Activated T-helper 1 cell treated with anti-CD3 and anti-CD28 coated beads, Interleukin-12 subunit alpha, Interleukin-12 subunit beta, Interleukin-2, Interleukin-4 antibody, amounts not matched to agents 30 ng/mL and 10 ng/mL and 1 ng/mL, durations not matched to agents 14 hours and 24 hours and 36 hours (primary cell): ENCODE measurements at regions not wholly inside any gene's neighbourhood (a gene's known extent, or its start where the extent isn't known, plus 50 kb on each side); places are given as distances from the start of the nearest gene placed in this dataset.

Source experiments
- DNase-seq: peaks from one replicate; pipeline ENCODE4 v3.0.0; 2021; ENCODE audit warnings: low spot score
- H3K27ac Mint-ChIP-seq: one replicate; pipeline ENCODE4 v1.8.0; 2021; ENCODE audit warnings: mild to moderate bottlenecking, mixed read lengths
- H3K27me3 Mint-ChIP-seq: one replicate; pipeline ENCODE4 v1.8.0; 2022; ENCODE audit warnings: mild to moderate bottlenecking, moderate library complexity, mixed read lengths; ENCODE audit not compliant: insufficient read depth
- H3K36me3 Mint-ChIP-seq: one replicate; pipeline ENCODE4 v1.8.0; 2021; ENCODE audit warnings: low read depth, mixed read lengths
- H3K4me1 Mint-ChIP-seq: one replicate; pipeline ENCODE4 v1.8.0; 2021; ENCODE audit warnings: low read depth, mixed read lengths
- H3K4me3 Mint-ChIP-seq: one replicate; pipeline ENCODE4 v1.8.0; 2021; ENCODE audit warnings: mild to moderate bottlenecking, moderate library complexity, mixed read lengths
- H3K9me3 Mint-ChIP-seq: one replicate; pipeline ENCODE4 v1.8.0; 2021; ENCODE audit warnings: mixed read lengths
- intact Hi-C: fragments of 100-400 bp; cut with micrococcal nuclease; formaldehyde crosslinking; loops from one replicate; pipeline ENCODE4 v1.15.1; 2024

DNA sequence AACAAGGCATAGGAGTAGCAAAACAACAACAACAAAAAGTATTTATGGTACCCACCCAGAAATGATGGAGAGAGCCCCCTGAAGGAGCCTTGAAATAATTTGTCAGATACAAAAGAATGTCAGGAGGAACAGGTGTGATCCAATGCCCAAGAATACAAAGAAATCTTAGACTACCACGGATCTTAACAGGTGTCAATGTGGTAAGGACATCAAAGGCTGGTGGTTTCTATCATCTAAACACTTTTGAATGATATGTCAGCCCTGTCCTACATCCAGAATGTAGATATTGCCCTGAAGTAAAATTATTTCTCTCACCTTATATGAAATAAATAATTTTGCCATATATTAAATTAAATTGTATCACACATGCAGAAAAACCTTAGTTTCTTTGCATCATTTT is 386.4 kb upstream of the ANO5 start:
- intact Hi-C loops: no loop called here
- Mint-ChIP-seq H3K4me3 (no peak overlapping the region), H3K4me1 (no peaks in the 10 kb centered on the region), H3K27ac (no peak overlapping the region), H3K36me3 (peaks cover 2% of the 10 kb centered on the region), H3K9me3 (peaks cover 32% of the 10 kb centered on the region), H3K27me3 (no peaks in the 10 kb centered on the region)
- DNase-seq: no peak

GRCh38 chr11:21806947-21807346 is 385.9 kb upstream of the ANO5 start:
- Mint-ChIP-seq H3K27ac (no peak overlapping the region), H3K36me3 (peaks cover 2% of the 10 kb centered on the region), H3K4me1 (no peaks in the 10 kb centered on the region), H3K4me3 (no peak overlapping the region), H3K9me3 (peaks cover 32% of the 10 kb centered on the region), H3K27me3 (no peaks in the 10 kb centered on the region)
- intact Hi-C loops: no loop called here
- DNase-seq: no peak

DNA sequence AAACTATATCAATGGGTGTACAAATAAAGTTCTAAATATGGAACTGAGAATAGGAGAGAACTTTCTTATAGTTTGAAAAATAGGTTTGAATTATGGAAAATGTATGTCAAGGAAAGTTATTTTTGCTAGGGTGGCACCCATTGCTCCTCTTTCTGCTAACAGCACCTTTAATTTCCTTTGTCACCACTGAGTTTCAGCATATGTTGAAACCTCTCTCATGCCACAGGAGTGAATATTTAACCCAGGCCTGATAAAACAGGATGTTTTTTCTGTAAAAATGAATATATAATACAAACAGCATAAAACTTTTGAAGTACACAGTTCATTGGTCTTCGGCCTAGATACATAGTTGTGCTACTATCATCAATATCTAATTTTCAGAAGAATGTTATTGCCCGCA is 385.5 kb upstream of the ANO5 start:
- H3K36me3 Mint-ChIP-seq: peaks cover 2% of the 10 kb centered on the region
- no peak overlapping the region for H3K4me3 Mint-ChIP-seq
- H3K9me3 Mint-ChIP-seq: peaks cover 32% of the 10 kb centered on the region
- H3K27ac Mint-ChIP-seq: no peak overlapping the region
- H3K4me1 Mint-ChIP-seq: no peaks in the 10 kb centered on the region
- H3K27me3 Mint-ChIP-seq: no peaks in the 10 kb centered on the region
- intact Hi-C loops: no loop called here
- DNase-seq: no peak

GRCh38 chr11:21810650-21811049 is 382.2 kb upstream of the ANO5 start:
- Mint-ChIP-seq H3K9me3 (peaks cover 18% of the 10 kb centered on the region), H3K36me3 (no peaks in the 10 kb centered on the region)
- intact Hi-C loops: no loop called here

GRCh38 chr11:21811572-21811971 is 381.3 kb upstream of the ANO5 start:
- H3K36me3 Mint-ChIP-seq: no peaks in the 10 kb centered on the region
- H3K4me1 Mint-ChIP-seq: no peaks in the 10 kb centered on the region
- H3K4me3 Mint-ChIP-seq: no peak overlapping the region
- no peaks in the 10 kb centered on the region for H3K27me3 Mint-ChIP-seq
- intact Hi-C loops: no loop called here
- H3K27ac Mint-ChIP-seq: no peak overlapping the region
- H3K9me3 Mint-ChIP-seq: peaks cover 13% of the 10 kb centered on the region
- no peak for DNase-seq

More at GRCh38 chr11:21810650-21811049, 382.2 kb upstream of the ANO5 start:
- Mint-ChIP-seq H3K4me1 (no peaks in the 10 kb centered on the region), H3K4me3 (no peak overlapping the region), H3K27ac (no peak overlapping the region), H3K27me3 (no peaks in the 10 kb centered on the region)
- DNase-seq: no peak

DNA sequence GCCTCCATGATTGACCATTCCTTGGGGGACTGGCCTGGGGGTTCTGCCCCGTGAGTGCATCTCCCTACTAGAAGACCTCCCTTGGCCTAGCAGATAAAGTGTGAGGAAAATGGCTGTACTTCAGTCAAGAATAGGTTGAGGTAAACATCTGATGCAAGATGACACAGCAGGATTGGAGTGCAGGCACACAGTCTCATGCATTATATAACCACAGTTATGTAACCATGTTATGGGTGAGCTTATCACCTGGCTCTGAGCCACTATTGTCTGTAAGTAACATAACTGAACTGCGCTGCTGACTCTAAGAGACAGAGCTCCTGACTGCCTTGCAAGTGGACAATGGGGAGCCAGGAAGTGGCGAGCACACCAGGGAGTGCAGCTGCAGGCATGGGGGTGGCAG is 378.7 kb upstream of the ANO5 start:
- DNase-seq: no peak
- no peak overlapping the region for H3K4me3 Mint-ChIP-seq
- H3K9me3 Mint-ChIP-seq: peaks cover 13% of the 10 kb centered on the region
- no peaks in the 10 kb centered on the region for H3K27me3 Mint-ChIP-seq
- no peaks in the 10 kb centered on the region for H3K36me3 Mint-ChIP-seq
- intact Hi-C loops: no loop called here
- no peak overlapping the region for H3K27ac Mint-ChIP-seq
- no peaks in the 10 kb centered on the region for H3K4me1 Mint-ChIP-seq

DNA sequence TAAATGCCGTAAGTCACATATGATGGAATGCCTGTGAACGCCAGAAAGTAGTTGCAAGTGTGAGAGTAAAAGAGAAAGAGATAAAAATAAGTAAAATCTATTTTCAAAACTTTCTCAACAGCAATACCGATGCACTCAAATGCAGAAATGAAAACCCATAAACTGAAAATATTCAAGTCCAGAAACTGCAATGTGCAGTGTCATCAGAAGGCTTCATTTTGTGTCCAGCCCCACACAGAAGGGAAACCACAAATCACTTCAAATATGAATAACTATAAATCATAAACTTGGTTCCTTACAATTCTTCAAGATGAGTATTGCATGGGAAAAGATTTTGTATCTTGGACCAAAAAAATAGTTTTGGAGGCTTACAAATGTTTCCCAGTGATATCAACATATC is 375.2 kb upstream of the ANO5 start:
- intact Hi-C loops: no loop called here
- Mint-ChIP-seq H3K4me1 (no peaks in the 10 kb centered on the region), H3K4me3 (no peak overlapping the region), H3K9me3 (no peaks in the 10 kb centered on the region), H3K27me3 (no peaks in the 10 kb centered on the region), H3K36me3 (no peaks in the 10 kb centered on the region), H3K27ac (no peak overlapping the region)
- DNase-seq: no peak

DNA sequence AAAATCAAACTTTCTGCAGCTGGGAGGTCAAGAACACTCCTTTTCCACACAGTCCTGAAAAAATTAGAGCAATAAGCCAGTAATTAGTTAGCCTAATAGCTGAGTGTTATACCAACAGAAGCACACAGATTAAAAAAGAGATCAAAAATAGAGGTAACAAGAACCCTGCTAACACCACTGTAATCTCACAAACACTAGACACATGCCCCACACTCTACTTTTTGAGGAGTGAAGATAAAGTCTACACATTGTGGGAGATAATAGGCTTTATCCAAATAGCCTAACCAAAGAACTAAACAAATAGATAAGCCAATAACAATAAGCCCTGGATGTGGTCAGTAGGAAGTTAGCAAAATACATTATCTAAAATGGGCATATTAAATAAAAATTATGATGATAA is 372.7 kb upstream of the ANO5 start:
- no peaks in the 10 kb centered on the region for H3K9me3 Mint-ChIP-seq
- intact Hi-C loops: no loop called here
- H3K27ac Mint-ChIP-seq: no peak overlapping the region
- H3K27me3 Mint-ChIP-seq: no peaks in the 10 kb centered on the region
- no peaks in the 10 kb centered on the region for H3K4me1 Mint-ChIP-seq
- H3K36me3 Mint-ChIP-seq: no peaks in the 10 kb centered on the region
- no peak for DNase-seq
- H3K4me3 Mint-ChIP-seq: no peak overlapping the region

DNA sequence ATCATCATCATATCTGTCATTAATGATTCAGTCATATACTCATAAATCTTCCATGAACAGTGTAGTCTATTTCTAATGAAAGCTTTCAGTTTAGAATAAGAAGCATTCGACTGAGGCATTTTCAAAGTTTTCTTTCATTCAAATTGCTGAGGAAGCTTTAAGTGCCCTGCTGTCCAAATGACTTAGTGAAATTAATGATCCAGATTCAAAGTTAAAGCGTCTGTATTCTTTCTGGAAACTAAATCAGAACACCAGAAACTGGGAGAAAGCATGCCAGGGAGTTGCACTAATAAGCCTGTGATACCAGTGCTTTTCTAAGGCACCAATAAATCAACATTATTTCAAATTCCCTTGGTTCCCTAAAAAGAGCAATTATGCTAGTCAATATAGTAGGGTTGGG is 367.8 kb upstream of the ANO5 start:
- intact Hi-C loops: no loop called here
- Mint-ChIP-seq H3K27ac (no peak overlapping the region), H3K9me3 (no peaks in the 10 kb centered on the region), H3K4me3 (no peak overlapping the region), H3K4me1 (no peaks in the 10 kb centered on the region), H3K27me3 (no peaks in the 10 kb centered on the region), H3K36me3 (no peaks in the 10 kb centered on the region)
- no peak for DNase-seq

DNA sequence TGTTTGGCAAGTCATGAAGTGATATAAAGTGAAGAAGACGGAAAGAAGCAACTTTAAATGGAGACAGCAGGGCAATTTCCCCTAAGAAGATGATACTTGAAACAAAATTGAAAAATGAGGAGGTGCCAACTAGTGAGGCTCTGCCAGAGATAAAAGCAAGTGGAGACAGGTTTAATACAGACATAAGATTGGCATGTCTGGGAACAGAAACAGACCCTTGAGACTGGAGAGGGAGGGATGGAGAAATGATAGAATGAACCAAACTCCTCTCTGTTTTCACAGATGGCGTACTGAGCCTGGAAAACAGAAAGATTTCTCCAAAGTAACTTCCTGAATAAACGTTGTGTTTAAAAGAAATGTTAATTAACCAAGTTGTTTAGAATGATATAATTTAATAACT is 354.5 kb upstream of the ANO5 start:
- DNase-seq: no peak
- Mint-ChIP-seq H3K4me3 (no peak overlapping the region), H3K36me3 (no peaks in the 10 kb centered on the region), H3K27me3 (no peaks in the 10 kb centered on the region), H3K27ac (no peak overlapping the region), H3K4me1 (no peaks in the 10 kb centered on the region), H3K9me3 (peaks cover 3% of the 10 kb centered on the region)
- intact Hi-C loops: no loop called here

DNA sequence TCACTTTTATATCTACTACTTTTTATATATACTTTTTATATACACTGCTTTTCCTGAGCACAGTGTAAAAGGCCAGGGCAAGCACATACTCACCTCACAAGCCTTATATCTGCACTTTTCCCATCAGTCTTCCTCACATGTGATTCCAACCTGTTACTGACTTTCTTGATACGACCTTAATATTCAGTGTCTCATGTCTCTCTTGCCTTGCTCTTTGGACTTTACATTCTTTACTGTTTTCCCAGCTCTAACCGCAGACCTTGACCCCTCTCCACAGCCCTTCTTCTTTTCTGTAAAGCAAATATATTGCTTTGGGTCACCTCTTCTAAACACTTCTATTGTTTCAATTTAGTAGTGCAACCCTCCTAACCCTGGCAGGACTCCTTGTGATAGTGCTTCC is 353.1 kb upstream of the ANO5 start:
- H3K27me3 Mint-ChIP-seq: no peaks in the 10 kb centered on the region
- intact Hi-C loops: no loop called here
- H3K27ac Mint-ChIP-seq: no peak overlapping the region
- DNase-seq: no peak
- H3K4me3 Mint-ChIP-seq: no peak overlapping the region
- H3K9me3 Mint-ChIP-seq: peaks cover 3% of the 10 kb centered on the region
- no peaks in the 10 kb centered on the region for H3K4me1 Mint-ChIP-seq
- no peaks in the 10 kb centered on the region for H3K36me3 Mint-ChIP-seq

DNA sequence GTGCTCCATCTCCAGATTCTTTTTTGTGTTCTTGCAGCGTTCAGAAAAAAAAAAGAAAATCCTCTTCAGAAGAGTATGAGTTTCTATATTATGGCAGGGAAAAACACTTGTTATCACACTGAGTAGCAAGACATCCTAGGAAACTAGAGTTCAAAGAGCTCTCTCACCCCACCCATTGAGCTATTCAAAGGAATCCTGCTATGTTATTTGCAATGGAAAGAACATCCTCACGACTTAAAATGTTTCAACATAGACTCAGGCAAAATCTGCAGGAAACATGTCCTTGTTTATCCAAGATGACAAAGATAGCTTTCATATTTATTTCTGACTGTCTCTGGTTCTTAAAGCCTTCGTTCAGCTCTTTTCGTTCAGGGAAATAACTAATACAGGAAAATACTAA is 331.6 kb upstream of the ANO5 start:
- Mint-ChIP-seq H3K4me3 (no peak overlapping the region), H3K9me3 (peaks cover 3% of the 10 kb centered on the region), H3K27me3 (no peaks in the 10 kb centered on the region), H3K4me1 (no peaks in the 10 kb centered on the region), H3K27ac (no peak overlapping the region), H3K36me3 (no peaks in the 10 kb centered on the region)
- intact Hi-C loops: no loop called here
- no peak for DNase-seq

DNA sequence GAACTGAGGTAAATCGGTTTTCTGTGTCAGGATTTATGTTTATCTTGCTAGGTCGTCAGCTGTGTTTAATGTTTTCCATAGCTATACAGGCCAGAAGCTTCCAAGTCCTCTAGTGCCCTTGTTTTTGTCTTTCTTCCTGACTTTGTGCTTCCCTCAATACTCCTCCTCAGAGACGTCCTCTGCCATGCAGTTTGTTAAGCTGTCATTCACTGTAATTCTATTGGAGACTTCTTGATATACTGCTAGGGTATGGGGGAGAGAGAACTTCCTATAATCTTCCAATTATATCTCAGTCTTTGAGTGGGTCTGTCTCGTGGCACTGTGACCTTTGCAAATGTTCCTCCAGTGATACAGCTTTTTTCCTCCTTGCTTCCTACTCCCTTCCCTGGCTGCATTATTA is 327.3 kb upstream of the ANO5 start:
- Mint-ChIP-seq H3K9me3 (peaks cover 3% of the 10 kb centered on the region), H3K27me3 (no peaks in the 10 kb centered on the region), H3K4me3 (no peak overlapping the region), H3K4me1 (no peaks in the 10 kb centered on the region), H3K36me3 (no peaks in the 10 kb centered on the region), H3K27ac (no peak overlapping the region)
- DNase-seq: no peak
- intact Hi-C loops: no loop called here

- no peak overlapping the region for H3K4me3 Mint-ChIP-seq
- H3K4me1 Mint-ChIP-seq: no peaks in the 10 kb centered on the region
- peaks cover 3% of the 10 kb centered on the region for H3K9me3 Mint-ChIP-seq
- no peak for DNase-seq
- no peaks in the 10 kb centered on the region for H3K36me3 Mint-ChIP-seq
- intact Hi-C loops: no loop called here
- H3K27me3 Mint-ChIP-seq: no peaks in the 10 kb centered on the region
- no peak overlapping the region for H3K27ac Mint-ChIP-seq
These were observed 326.1 kb upstream of the ANO5 start for GRCh38 chr11:21866781-21867180.
